Posterior cingulate gyrus (tissue), 11 donors: ENCODE measurements at regions not wholly inside any gene's neighbourhood (a gene's known extent, or its start where the extent isn't known, plus 50 kb on each side); places are given as distances from the start of the nearest gene placed in this dataset.

ENCODE experiments used
- DNase-seq, 10 donors: peaks; one replicate each; pipeline versions ENCODE4 v3.0.0 to v3.0.0-alpha.2; 2020 to 2021; ENCODE audit warnings: mixed read lengths in 3 of 10
- intact Hi-C: fragments of 100-400 bp; cut with DNase I; formaldehyde crosslinking; loops from one replicate; pipeline ENCODE4 v1.15.1; 2023

- intact Hi-C loops, result no loop called here
- no peak for DNase-seq
Observed at GRCh38 chr1:38261574-38261973, 215.0 kb upstream of the POU3F1 start.

GRCh38 chr1:38258085-38258627, 211.6 kb upstream of the POU3F1 start:
- intact Hi-C loops, result no loop called here
- peak in 1 of 10 donors; percentile 42 for DNase-seq

DNA sequence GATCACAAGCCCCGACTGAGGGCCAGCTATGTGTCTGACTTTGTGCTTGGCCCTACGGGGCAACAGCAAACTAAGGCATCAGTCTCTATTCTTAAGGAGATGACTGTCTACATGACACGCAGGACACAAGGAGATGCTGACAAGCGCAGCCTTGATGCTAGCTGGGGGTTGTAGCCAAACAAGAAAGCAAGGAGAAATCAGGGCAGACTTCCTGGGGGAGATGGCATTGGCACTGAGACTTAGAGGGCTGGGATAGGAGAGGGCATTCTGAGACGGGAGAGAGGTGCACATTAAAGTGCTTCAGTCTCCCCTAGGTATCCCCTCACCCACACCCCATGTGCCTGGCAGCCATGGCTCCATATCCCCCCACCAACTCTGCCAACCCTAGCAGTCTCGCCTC, 210.8 kb upstream of the POU3F1 start:
- DNase-seq, result peak in 1 of 10 donors; percentile 12
- intact Hi-C loops, result no loop called here

GRCh38 chr1:38256072-38256471, 209.5 kb upstream of the POU3F1 start:
- intact Hi-C loops, result no loop called here
- DNase-seq, result peak in 1 of 10 donors; percentile 48

DNA sequence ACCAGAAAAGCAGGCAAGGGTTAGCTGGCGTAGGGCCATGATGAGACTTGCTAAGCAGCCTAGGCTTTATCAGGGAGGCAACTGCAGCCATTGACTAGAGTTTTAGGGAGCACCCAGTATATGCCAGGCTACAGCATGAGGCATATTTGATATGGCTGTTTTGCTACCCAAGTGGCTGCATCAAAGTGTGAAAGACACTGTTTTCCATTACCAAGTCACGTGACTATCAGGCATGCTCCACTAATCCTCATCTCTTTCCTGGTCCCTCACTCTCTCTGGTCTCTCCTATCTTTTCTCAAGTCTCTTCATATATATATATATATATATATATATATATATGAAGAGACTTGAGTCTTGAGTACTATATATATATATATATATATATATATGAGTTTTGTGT, 206.7 kb upstream of the POU3F1 start:
- intact Hi-C loops, result no loop called here
- no peak for DNase-seq

GRCh38 chr1:38250356-38250755, 203.8 kb upstream of the POU3F1 start:
- peak in 1 of 10 donors; percentile 60 for DNase-seq
- intact Hi-C loops, result no loop called here

- intact Hi-C loops, result no loop called here
- DNase-seq, result peak in 1 of 10 donors; percentile 26
Observed at GRCh38 chr1:38249001-38249400, 202.4 kb upstream of the POU3F1 start.

DNA sequence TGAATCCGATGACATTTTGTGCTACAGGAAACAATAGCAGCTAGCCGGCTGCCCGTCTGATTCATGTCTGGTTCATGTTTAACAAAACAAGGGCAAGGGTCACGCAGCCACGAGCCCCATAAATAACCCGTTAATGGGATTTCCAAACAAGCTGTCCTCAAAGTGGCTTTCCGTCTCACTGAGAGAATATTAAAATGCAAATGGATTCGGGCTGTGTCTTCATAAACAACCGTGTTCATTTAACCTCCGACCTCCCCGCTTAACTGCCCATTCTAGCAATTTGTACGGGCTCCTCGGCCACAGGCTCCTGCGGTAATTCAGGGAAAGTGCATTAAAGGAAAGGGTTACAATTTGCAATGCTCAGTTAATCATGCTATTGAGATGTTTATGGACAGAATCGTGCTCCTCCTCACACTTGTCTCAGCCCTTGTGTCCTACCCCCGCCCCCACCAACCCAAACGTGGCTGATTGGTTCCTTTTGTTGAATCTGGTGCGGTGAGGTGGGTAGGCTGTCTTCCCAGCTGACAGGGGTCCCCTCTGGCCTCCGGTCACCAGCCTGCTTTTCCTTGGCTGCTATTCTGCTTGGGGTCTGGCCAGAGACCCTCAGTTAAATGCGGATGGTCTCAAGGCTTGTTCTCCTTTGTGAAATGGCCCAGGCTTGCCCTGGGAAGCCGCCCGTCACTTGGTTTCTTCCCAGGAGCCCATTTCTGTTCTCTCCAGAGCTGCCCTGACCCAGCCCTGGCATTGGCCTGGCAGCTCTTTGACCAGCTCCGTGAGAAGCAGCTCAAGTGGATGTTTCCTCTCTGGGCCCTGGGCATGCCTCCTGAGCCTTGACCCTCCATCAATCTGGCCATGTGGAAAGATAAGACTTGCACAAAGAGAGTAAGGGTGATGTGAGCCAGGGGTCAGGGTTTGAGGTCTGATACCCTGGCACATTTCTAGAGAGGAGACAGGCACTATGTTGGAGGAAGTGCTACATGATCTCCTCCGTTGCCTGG, 200.7 kb upstream of the POU3F1 start:
- intact Hi-C loops, result no loop called here
- peak in 1 of 10 donors; percentile 21 for DNase-seq

GRCh38 chr1:38244218-38244845, 197.7 kb upstream of the POU3F1 start:
- peak in 1 of 10 donors; percentile 43 for DNase-seq
- intact Hi-C loops, result no loop called here

DNA sequence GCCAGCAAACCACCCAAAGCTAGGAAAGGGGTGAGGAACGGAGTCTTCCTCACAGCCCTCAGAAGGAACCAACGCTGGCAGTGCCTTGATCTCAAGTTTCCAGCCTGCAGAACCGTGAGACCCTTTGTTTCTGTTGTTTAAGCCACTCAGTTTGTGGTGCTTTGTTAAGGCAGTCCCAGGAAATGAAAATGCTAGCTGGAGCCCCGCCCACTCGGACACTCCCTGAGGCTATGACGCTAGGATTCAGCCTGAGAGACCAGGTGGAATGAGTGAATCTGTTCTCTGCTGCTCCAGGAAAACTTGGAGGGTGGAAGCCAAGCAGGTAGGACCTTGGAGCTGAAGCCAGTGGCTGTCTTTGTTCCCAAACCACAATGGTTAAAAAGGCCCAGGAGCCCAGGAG, 196.5 kb upstream of the POU3F1 start:
- DNase-seq, result no peak
- intact Hi-C loops, result no loop called here

GRCh38 chr1:38242506-38242905, 195.9 kb upstream of the POU3F1 start:
- intact Hi-C loops, result no loop called here
- DNase-seq, result no peak

DNA sequence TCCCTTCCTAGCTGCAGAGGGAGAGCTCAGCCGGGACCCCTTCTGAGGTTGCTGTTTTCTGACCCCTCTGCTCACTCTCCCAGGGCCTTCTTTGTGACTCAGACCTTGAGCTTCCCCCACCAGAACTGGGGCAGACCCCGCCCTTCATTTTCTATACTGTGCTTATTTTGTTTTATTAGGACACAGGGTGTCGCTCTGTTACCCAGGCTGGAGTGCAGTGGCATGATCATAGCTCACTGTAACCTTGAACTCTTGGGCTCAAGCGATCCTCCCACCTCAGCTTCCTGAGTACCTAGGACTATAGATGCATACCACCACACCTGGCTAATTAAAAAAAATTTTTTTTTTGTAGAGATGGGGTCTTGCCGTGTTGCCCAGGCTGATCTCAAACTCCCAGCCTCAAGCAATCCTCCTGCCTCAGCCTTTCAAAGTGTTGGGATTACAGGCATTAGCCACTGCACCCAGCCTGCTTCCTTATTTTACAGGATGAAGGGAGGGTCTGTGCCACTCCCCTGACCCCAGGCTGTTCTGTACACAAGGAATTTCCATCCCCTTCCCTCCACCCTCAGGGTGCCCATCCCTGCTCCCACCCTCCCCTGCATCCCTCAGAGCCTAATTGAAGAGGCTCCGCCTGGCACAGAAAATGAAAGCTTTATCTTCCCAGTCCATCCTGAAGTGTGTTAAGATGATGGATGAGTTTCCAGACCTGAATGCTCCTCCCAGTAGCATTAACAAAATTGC, 195.2 kb upstream of the POU3F1 start:
- intact Hi-C loops, result no loop called here
- DNase-seq, result peak in 1 of 10 donors; percentile 3

DNA sequence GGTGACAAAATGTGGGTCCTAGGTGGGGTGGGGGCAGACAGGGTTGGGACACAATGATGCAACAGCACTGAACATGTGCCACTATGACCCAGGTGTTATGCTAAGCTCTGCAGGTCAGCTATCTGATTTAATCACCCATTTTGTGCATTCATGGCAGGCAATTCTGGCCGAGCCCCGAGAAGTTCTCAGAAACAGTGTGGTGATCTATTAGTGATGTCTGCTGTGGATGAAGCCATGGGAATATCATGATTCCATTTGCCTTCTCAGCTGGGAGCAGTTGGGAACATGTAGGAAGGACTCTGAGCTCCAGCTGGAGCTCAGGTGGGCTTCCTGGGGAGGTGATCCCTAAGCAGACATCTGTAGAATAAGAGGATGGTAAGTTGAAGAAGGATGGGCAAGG, 194.0 kb upstream of the POU3F1 start:
- intact Hi-C loops, result no loop called here
- DNase-seq, result no peak

DNA sequence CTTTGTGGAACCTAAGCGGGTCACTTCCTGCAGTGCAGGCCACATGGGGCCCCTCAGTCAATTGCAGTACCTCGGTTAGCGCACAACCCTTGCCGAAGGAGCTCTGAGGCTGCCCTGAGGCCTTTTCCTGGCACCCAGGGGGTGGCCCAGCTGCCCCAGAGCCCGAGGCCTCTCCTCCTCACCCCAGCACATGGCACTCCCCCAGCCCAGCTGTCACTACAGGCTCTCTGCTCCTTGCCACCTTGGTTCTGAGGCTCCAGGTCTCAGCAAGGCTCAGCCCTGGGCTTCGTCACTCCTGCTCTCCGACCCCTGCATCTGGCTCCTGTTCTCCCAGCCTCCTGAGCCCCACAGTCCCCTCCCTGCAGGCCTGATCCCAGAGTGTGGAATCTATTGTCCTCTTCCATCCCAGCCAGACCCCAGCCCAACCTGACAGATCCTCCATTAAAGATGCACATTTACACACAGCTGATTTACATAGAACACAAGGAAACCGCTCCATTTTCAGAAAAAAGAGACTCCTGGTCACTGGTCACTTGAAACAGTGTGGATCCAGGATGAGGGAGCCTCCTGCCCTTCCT, 192.8 kb upstream of the POU3F1 start:
- DNase-seq, result no peak
- intact Hi-C loops, result no loop called here

GRCh38 chr1:38238294-38238693, 191.7 kb upstream of the POU3F1 start:
- DNase-seq, result no peak
- intact Hi-C loops, result no loop called here

DNA sequence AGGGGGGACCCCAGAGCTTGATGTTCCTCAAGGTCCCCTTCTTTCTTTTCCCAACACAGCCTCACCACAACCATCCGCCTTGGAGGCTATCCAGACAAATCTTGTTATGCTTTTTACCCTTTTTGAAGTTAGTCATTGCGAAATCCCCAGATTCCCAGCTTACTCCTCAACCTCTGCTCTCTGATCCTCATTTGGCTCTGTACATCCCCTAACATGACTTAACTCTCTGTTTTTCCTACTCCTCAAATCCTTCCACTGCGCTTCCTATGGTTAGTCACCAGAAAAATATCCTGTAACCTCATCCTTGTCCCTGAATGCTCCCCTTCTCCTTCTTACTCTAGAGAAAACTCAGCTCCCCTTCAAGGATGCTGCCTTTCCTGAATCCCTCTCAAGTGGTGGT, 189.1 kb upstream of the POU3F1 start:
- intact Hi-C loops, result no loop called here
- DNase-seq, result no peak

GRCh38 chr1:38231941-38232340, 185.3 kb upstream of the POU3F1 start:
- DNase-seq, result no peak
- intact Hi-C loops, result no loop called here

- no peak for DNase-seq
- intact Hi-C loops, result no loop called here
Observed at GRCh38 chr1:38228718-38229117, 182.1 kb upstream of the POU3F1 start.

DNA sequence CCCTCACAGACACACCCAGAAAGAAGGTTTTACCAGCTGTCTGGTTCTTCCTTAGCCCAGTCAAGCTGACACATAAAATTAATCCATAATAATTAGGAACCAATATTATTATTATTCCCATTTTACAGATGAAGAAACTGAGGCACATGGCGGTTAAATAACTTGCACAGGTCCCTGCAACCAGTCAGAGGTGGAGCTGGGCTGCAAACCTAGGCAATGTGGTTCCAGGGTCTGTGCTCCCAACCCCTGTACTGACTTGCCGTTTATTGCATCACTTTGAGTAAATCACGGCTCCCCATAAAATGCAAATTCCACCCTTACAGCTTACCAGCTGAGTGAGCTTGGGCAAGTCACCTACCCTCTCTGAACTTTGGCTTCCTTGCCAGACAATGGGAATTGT, 179.2 kb upstream of the POU3F1 start:
- intact Hi-C loops, result no loop called here

GRCh38 chr1:38223391-38223790, 176.8 kb upstream of the POU3F1 start:
- intact Hi-C loops, result no loop called here
- no peak for DNase-seq

More for the DNA sequence above, 179.2 kb upstream of the POU3F1 start:
- DNase-seq, result no peak
